ENCODE measurements at regions not wholly inside any gene's neighbourhood (a gene's known extent, or its start where the extent isn't known, plus 50 kb on each side); places are given as distances from the start of the nearest gene placed in this dataset.

- no peak for TF ChIP-seq CTCF (IDR thresholded peaks at IDR 0.05)
- no peak for TF ChIP-seq POLR2A (IDR thresholded peaks at IDR 0.05)
Measured at GRCh38 chr5:164484948-164485347, 979.5 kb downstream of the MAT2B start.

Data from thyroid gland (tissue), 4 donors.